Sigmoid colon (tissue), 4 donors: ENCODE measurements at regions not wholly inside any gene's neighbourhood (a gene's known extent, or its start where the extent isn't known, plus 50 kb on each side); places are given as distances from the start of the nearest gene placed in this dataset.

Experiments
- CTCF ChIP-seq, 4 experiments: fragments of 450-650 bp in 3 of 4; fragments of 200-600 bp in 1 of 4; IDR thresholded peaks; one replicate each; pipeline ENCODE4 v1.5.1; 2016 to 2019; ENCODE audit warnings: antibody characterized with exemption in 4 of 4, mild to moderate bottlenecking in 3 of 4, moderate library complexity in 2 of 4
- EP300 ChIP-seq, 4 donors: sonication (generic); formaldehyde crosslinking; IDR thresholded peaks; one replicate each; pipeline ENCODE4 v1.6.1; 2017; ENCODE audit warnings: antibody characterized with exemption in 4 of 4
- POLR2A ChIP-seq, 2 donors: fragments of 450-650 bp; IDR thresholded peaks; one replicate each; pipeline ENCODE4 v1.6.1; 2016; ENCODE audit warnings: antibody characterized with exemption in 2 of 2, mild to moderate bottlenecking in 2 of 2, moderate library complexity in 2 of 2

GRCh38 chr11:37371346-37371970 is 773.4 kb upstream of the RAG2 start:
- no peak for TF ChIP-seq POLR2A (IDR thresholded peaks at IDR 0.05)
- no peak for TF ChIP-seq CTCF (IDR thresholded peaks at IDR 0.05)
- TF ChIP-seq EP300 (IDR thresholded peaks at IDR 0.05) = no peak
